GM21786 (cell line): ENCODE measurements at regions not wholly inside any gene's neighbourhood (a gene's known extent, or its start where the extent isn't known, plus 50 kb on each side); places are given as distances from the start of the nearest gene placed in this dataset.

Experiments used
- ATAC-seq: cut with Tn5 transposase; IDR thresholded peaks from one replicate; pipeline ENCODE4 v1.9.1; 2021; ENCODE audit not compliant: unreplicated experiment

DNA sequence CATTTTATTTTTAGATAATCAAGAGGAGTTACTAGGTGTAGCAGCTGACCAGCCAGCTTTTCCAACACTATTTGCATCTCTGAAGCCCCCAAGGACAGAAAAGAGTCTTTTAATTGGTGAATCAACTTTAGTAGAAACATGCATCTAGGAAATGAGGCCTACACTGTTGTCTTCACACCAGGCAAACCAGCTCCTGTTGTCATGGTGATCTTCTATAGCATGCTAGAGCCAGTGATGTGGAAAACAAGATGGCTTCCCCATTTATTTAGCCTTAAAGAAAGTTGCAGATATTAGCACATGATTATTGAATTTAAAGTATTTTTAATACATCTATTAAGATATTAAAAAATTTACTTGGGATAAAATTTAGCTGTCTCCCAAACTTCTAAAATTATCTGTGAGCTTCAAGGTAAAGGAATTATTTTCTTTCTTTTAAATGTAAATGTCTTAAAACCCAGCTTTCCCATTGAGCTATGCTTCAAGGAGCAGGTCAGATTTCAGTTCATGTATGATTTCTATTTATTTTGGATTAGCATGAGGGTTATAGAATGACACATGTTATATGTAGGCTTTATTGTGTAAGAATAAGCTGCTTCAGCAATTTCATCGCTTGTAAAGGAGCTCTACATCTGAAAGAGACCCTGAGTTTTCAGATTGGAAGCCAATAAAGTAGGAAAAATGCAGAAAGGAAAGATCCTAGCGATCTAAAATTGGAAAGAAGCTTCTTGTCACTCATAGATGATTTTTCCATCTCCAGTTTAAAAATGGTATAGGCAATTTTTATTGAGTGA, 564.9 kb upstream of the CITED2 start:
- ATAC-seq, result no peak

GRCh38 chr6:139932671-139933070, 558.2 kb upstream of the CITED2 start:
- no peak for ATAC-seq

GRCh38 chr6:139931747-139932146, 557.3 kb upstream of the CITED2 start:
- ATAC-seq, result no peak

DNA sequence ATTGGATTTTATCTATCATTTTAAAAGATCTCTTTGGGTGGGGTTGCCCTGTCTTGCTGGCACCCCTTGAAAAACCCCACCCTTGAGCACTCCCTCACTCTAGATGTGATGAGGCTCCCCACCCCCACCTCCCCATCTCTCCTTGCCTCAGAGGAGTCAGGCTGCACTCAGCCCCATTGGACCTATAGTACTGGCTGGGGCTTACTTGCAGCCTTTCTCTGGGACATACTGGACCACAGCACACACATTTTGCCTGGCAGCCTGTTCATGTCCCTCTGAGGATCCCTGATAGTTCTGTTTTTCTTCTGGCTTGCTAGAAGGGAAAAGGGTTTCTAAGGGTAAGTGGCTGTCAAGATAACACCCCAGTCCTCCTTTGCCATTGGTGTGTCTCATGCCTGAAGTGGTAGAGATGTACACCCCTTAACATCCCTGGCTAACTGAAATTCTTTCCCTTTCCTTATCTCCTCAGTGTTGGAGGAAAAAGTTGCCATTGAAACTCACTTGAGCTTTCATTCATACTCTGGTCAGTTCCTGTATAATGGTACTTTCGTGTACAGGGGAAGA, 553.4 kb upstream of the CITED2 start:
- no peak for ATAC-seq

DNA sequence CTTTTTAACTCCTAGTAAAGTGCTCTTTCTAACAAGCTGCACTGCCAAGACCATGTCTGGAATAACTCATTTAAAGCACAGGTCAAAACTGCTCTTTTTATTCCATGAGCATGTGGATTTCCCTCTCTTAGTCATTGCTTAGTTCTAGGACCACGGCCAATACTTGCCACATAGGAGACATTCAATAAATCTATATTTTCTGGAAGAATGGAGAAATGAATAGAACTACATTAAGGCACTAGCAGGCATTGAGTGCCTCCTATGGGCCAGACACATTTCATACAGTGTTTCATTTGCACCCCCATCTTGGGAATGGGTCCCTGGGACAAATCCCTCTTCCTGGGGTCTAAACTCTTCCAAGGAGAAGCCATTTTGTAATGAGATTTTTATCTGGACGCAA, 552.8 kb upstream of the CITED2 start:
- no peak for ATAC-seq

DNA sequence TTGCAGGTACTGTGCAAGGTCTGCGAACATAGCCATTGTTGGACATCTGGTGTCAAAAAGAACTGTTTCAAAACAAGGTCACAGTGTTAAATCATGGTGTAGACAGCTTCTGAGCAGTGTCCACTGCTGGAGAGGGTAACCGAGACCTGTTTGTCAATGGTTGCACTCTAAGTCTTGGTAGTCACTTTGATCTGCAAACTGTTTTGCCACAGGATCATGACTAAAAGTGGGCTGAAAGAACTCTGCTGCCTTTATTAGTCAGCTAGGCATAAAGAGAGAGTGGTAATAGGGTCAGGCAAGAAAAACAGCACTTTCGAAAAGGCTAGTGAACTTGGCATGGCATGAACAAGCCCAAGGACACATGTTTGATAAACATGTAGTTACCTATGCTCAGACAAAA, 552.3 kb upstream of the CITED2 start:
- ATAC-seq, result no peak

- no peak for ATAC-seq
These were observed 551.6 kb upstream of the CITED2 start for GRCh38 chr6:139925894-139926641.

- ATAC-seq, result no peak
These were observed 549.6 kb upstream of the CITED2 start for GRCh38 chr6:139923964-139924475.

GRCh38 chr6:139922236-139922635, 547.8 kb upstream of the CITED2 start:
- ATAC-seq, result no peak

DNA sequence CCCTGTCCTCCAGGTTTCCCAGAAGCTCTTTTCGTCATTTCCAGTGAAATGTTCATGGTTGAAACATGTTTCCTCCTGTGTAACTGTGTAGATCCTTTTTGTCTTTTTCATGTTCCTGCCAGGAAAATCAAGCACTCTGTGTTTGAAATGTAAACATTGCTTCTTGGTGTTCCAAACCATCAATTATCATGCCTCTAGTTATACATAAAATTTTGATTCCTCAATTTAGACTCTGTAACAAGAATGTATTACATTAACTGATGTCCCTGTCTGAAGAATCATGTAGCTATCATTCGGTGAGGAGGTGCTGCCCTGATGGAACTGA, 546.3 kb upstream of the CITED2 start:
- ATAC-seq, result no peak

DNA sequence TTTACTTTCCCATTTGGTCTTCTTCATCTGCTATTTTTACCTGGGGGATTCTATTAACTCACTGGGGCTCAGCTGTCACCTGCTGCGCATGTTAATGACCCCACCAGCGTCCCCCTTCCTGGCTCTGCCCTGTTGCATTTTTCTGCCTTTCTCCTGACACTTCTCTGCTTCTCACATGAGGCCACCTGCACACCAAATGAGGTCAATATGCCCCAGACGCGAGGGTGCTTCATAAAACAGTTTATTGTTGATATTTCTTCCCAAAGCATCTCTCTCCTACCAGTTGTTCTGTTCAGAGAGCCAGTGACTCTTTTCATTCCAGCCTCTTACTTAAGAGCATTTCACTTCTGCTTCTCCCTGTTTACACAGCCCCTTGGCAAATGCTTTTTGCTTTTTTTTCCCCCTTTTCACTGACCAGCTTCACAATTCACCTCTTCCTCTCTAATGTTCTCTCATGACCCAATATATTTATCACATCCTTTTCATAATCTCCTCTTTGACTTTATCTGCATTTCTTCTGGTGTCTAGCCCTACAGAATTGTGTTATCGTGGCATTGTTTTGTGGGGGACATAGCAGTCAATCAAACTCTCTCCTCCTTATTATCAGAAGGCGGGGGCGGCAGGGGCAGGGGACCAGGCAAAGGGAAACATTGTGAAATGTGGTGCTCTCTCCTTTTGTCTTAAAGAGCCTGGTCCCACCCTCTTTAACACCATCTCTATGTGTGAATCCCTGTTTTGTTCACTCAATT, 545.8 kb upstream of the CITED2 start:
- ATAC-seq, result no peak

DNA sequence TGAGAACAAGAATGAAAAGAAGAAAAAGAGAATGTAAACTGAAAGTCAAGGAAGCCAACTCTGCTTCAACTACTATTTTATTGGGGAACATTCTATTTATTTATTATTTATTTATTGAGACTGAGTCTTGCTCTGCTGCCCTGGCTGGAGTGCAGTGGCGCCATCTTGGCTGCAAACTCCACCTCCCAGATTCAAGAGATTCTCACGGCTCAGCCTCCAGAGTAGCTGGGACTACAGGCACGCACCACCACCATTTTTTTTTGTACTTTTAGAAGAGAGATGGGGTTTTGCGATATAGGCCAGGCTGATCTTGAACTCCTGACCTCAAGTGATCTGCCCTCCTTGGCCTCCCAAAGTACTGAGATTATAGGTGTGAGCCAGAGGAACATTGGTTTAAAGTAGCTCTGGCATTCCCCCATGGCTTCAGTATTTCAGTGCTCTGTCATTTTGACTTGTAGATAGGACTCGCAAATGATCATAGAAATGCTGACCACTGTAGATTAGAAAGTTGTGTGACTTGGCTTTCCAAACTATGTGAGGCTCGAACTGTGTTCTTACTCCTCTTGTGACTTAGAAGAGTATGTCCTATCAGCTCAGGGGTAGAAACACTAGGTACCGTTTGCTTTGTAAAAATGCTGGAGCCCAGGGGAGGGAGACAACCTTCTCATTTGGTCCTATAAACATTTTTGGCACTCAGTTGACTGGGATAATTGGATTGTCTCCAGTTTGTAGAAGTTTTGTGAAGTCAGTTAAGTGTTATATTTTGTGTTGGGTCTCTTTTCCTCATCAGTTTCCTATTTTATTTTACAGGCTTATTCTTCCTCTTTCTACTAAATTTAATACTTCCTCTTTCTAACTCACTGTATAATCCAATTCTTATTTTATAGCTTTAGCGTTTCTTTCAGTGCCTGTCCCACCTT, 544.9 kb upstream of the CITED2 start:
- no peak for ATAC-seq

DNA sequence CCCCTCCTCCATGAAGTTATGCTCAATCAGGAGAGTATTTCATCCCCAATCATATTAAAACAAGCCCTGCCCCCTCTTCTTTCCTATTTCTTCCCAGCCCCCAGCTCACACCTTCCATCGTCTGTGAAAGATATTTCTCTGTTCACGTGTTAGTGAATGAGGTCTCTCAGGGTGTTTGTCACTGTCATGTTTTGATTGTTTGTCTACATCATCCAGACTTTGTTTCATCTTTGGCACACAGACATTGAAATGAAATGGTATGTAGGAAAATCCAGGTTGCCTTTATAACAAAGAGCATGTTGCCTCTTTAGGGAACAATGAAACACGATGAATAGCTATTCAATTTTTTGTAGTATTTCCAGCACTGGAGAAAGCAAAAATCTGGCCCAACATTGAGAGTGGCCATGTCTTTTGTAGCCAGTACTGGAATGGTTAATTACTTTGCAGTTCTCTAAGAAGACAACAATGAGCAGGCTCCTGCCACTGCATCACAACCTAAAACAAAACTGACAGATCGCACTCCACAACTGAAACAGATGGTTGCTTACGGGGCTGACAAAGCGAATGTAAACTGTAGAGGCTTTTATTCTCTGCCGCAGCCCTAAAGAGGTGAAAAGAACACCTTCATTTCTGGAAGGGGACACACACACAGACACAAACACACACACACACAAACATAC, 543.6 kb upstream of the CITED2 start:
- no peak for ATAC-seq

DNA sequence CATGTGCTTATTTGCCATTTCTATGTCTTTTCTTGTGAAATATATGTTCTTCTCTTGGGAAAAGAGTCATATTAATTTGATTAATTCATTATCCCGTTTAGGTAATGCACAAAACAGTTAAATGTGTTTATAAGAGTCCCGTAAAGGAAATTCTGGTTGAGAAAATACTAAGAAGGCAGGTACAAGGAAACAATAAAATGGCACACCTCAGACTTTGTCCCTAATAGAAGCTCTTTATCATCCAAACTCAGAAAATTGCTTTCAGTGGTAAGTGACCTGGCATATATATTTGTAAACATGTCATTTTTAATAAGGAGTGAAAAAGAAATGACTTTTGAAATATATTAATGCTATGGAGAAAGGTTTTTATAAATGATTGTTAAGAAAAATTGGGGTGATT, 540.5 kb upstream of the CITED2 start:
- ATAC-seq, result no peak

DNA sequence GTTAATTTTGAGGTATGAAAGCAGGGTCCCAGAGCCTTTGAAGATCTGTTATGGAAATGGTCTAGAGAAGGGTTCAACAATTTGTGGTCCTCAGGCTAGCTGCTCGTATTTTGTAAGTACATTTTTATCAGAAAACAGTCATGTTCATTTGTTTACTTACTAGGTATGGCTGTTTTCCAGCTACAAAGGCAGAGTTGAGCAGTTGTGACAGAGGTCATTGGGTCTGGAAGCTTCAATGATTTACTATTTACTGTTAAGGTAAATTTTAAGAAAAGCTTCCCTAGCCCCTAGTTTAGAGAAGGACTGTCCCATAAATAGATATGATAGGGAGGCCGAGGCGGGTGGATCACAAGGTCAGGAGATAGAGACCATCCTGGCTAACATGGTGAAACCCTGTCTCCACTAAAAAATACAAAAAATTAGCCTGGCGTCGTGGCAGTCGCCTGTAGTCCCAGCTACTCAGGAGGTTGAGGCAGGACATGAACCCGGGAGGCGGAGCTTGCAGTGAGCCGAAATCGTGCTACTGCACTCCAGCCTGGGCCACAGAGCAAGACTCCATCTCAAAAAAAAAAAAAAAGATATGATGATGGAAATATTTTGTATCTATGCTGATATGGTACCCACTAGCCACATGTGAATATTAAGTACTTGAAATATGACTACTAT, 538.4 kb upstream of the CITED2 start:
- ATAC-seq, result no peak

DNA sequence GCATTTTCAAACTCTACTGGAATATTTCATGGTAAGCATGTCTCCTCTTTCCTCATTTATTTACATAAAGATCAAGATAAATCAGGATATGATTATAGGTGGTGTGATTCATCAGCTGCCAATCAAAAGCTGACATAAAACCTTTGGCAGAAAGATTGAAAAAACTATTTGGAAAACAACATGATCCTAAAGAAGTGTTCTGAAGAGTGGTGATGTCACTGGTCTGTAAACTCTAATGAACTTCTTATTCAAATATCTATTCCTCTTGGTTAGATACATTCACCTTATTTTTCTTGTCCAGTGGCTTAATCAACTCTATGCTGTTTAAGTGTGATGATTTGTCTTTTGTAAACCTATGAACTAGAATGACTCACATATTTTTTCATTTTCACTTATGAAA, 535.5 kb upstream of the CITED2 start:
- no peak for ATAC-seq

GRCh38 chr6:139905404-139906052, 531.1 kb upstream of the CITED2 start:
- ATAC-seq, result no peak

DNA sequence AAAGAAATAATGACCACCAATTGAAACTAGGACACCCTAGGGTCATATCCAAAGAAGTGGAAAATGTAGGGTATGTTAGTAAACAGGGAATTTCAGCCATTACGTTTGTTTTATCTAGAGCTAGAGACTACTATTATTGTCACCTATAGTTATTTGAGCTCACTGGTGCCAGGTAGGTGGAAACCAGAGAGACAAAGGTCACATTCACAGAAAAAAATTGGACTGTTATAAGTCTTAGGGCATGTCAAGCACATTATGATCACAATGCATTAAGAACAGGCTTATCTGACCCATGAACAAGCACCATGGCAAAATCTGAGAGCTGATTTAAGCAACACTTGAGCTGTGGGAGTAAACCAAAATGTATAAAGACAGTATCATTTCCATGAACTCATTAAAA, 530.1 kb upstream of the CITED2 start:
- ATAC-seq, result no peak

DNA sequence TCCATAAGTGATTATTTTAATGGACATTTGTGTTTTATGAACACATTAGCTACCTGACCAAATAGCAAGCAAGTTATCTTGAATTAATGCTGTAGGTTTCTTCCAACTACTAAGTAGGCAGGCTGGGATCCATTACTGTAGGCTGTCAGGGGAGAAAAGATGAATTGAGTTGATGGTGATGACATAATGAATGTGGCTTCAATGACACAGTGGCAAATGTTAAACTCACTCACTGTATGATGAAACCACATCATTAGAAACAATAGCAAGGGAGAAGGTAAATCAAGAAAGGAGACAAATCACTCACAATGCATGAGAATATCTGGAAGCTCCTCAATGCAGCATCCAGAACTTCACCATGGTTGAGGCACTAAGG, 529.7 kb upstream of the CITED2 start:
- peak; percentile 22 for ATAC-seq
